Stomach smooth muscle (tissue), 2 donors: ENCODE measurements at regions not wholly inside any gene's neighbourhood (a gene's known extent, or its start where the extent isn't known, plus 50 kb on each side); places are given as distances from the start of the nearest gene placed in this dataset.

ENCODE experiments used
- H3K27ac ChIP-seq: one replicate; pipeline ENCODE4 v1.7.0; 2013; ENCODE audit warnings: mild to moderate bottlenecking, low read length, inconsistent platforms
- H3K27me3 ChIP-seq, 2 donors: one replicate each; pipeline ENCODE4 v1.7.0; 2013; ENCODE audit warnings: low read length in 2 of 2; ENCODE audit not compliant: insufficient read depth in 2 of 2, control insufficient read depth in 1 of 2
- H3K36me3 ChIP-seq, 2 donors: one replicate each; pipeline ENCODE4 v1.7.0; 2013; ENCODE audit warnings: low read length in 2 of 2; ENCODE audit not compliant: control insufficient read depth in 2 of 2, insufficient read depth in 2 of 2
- H3K4me1 ChIP-seq: one replicate; pipeline ENCODE4 v1.7.0; 2013; ENCODE audit warnings: low read length; ENCODE audit not compliant: control insufficient read depth, insufficient read depth
- H3K4me3 ChIP-seq, 2 donors: one replicate each; pipeline ENCODE4 v1.7.0; 2013; ENCODE audit warnings: low read length in 2 of 2
- H3K9ac ChIP-seq, 2 donors: one replicate each; pipeline ENCODE4 v1.7.0; 2013; ENCODE audit warnings: low read length in 2 of 2, mild to moderate bottlenecking in 1 of 2
- H3K9me3 ChIP-seq, 2 donors: one replicate each; pipeline ENCODE4 v1.7.0; 2013; ENCODE audit warnings: low read length in 2 of 2; ENCODE audit not compliant: control insufficient read depth in 2 of 2
- donor health status: healthy.
- donor health status: Pancreatic carcinoma.

- H3K27ac ChIP-seq, result no peak overlapping the region
- H3K4me3 ChIP-seq, result no peak overlapping the region
- no peaks in the 10 kb centered on the region for H3K9me3 ChIP-seq
- H3K36me3 ChIP-seq, result no peaks in the 10 kb centered on the region
- H3K4me1 ChIP-seq, result no peaks in the 10 kb centered on the region
- no peak overlapping the region for H3K9ac ChIP-seq
- no peaks in the 10 kb centered on the region for H3K27me3 ChIP-seq
Observed at GRCh38 chr2:53004413-53004812, 763.2 kb upstream of the CHAC2 start.

GRCh38 chr2:52995424-52995823 lies 772.2 kb upstream of the CHAC2 start:
- H3K9ac ChIP-seq, result no peak overlapping the region

GRCh38 chr2:52976143-52976949 lies 791.3 kb upstream of the CHAC2 start:
- no peaks in the 10 kb centered on the region for H3K36me3 ChIP-seq
- H3K4me3 ChIP-seq, result no peak overlapping the region
- H3K9me3 ChIP-seq, result no peaks in the 10 kb centered on the region
- H3K27ac ChIP-seq, result no peak overlapping the region
- no peaks in the 10 kb centered on the region for H3K27me3 ChIP-seq
- H3K9ac ChIP-seq, result no peak overlapping the region
- no peaks in the 10 kb centered on the region for H3K4me1 ChIP-seq

More at GRCh38 chr2:52995424-52995823, 772.2 kb upstream of the CHAC2 start:
- no peaks in the 10 kb centered on the region for H3K4me1 ChIP-seq
- no peak overlapping the region for H3K27ac ChIP-seq
- H3K36me3 ChIP-seq, result no peaks in the 10 kb centered on the region
- H3K9me3 ChIP-seq, result peaks cover 0 to 3% of the 10 kb centered on the region in 2 donors
- H3K4me3 ChIP-seq, result no peak overlapping the region
- no peaks in the 10 kb centered on the region for H3K27me3 ChIP-seq

GRCh38 chr2:52974127-52974526 lies 793.5 kb upstream of the CHAC2 start:
- no peak overlapping the region for H3K27ac ChIP-seq
- H3K27me3 ChIP-seq, result no peaks in the 10 kb centered on the region
- H3K4me3 ChIP-seq, result no peak overlapping the region
- H3K9ac ChIP-seq, result no peak overlapping the region
- no peaks in the 10 kb centered on the region for H3K9me3 ChIP-seq
- H3K4me1 ChIP-seq, result no peaks in the 10 kb centered on the region
- H3K36me3 ChIP-seq, result no peaks in the 10 kb centered on the region

- H3K27ac ChIP-seq, result no peak overlapping the region
- no peaks in the 10 kb centered on the region for H3K4me1 ChIP-seq
- H3K27me3 ChIP-seq, result no peaks in the 10 kb centered on the region
- no peak overlapping the region for H3K4me3 ChIP-seq
- H3K36me3 ChIP-seq, result no peaks in the 10 kb centered on the region
- H3K9ac ChIP-seq, result no peak overlapping the region
- H3K9me3 ChIP-seq, result no peaks in the 10 kb centered on the region
Observed at GRCh38 chr2:52970642-52971041, 797.0 kb upstream of the CHAC2 start.

GRCh38 chr2:52968043-52968442 lies 799.6 kb upstream of the CHAC2 start:
- H3K9ac ChIP-seq, result no peak overlapping the region
- H3K36me3 ChIP-seq, result no peaks in the 10 kb centered on the region
- H3K27me3 ChIP-seq, result no peaks in the 10 kb centered on the region
- no peaks in the 10 kb centered on the region for H3K4me1 ChIP-seq
- H3K27ac ChIP-seq, result no peak overlapping the region
- no peak overlapping the region for H3K4me3 ChIP-seq
- H3K9me3 ChIP-seq, result no peaks in the 10 kb centered on the region

- Histone ChIP-seq H3K4me1 (no peaks in the 10 kb centered on the region), H3K9ac (no peak overlapping the region), H3K27me3 (no peaks in the 10 kb centered on the region), H3K9me3 (no peaks in the 10 kb centered on the region), H3K4me3 (no peak overlapping the region), H3K27ac (no peak overlapping the region), H3K36me3 (no peaks in the 10 kb centered on the region)
Observed at GRCh38 chr2:52964916-52965530, 802.6 kb upstream of the CHAC2 start.

- no peaks in the 10 kb centered on the region for H3K36me3 ChIP-seq
- H3K27ac ChIP-seq, result no peak overlapping the region
- H3K4me3 ChIP-seq, result no peak overlapping the region
- H3K4me1 ChIP-seq, result no peaks in the 10 kb centered on the region
- no peak overlapping the region for H3K9ac ChIP-seq
- H3K9me3 ChIP-seq, result no peaks in the 10 kb centered on the region
- H3K27me3 ChIP-seq, result no peaks in the 10 kb centered on the region
Observed at GRCh38 chr2:52961403-52961802, 806.2 kb upstream of the CHAC2 start.

- Histone ChIP-seq H3K9ac (no peak overlapping the region), H3K9me3 (no peaks in the 10 kb centered on the region), H3K4me1 (no peaks in the 10 kb centered on the region), H3K27ac (no peak overlapping the region), H3K4me3 (no peak overlapping the region), H3K36me3 (no peaks in the 10 kb centered on the region), H3K27me3 (no peaks in the 10 kb centered on the region)
Observed at GRCh38 chr2:52960881-52961280, 806.7 kb upstream of the CHAC2 start.

- Histone ChIP-seq H3K9me3 (no peaks in the 10 kb centered on the region), H3K4me1 (no peaks in the 10 kb centered on the region), H3K4me3 (no peak overlapping the region), H3K9ac (no peak overlapping the region), H3K27me3 (no peaks in the 10 kb centered on the region), H3K27ac (no peak overlapping the region), H3K36me3 (no peaks in the 10 kb centered on the region)
Observed at GRCh38 chr2:52959801-52960200, 807.8 kb upstream of the CHAC2 start.

GRCh38 chr2:52956766-52957165 lies 810.8 kb upstream of the CHAC2 start:
- H3K4me3 ChIP-seq, result no peak overlapping the region
- H3K4me1 ChIP-seq, result no peaks in the 10 kb centered on the region
- no peaks in the 10 kb centered on the region for H3K36me3 ChIP-seq
- no peak overlapping the region for H3K27ac ChIP-seq
- no peaks in the 10 kb centered on the region for H3K27me3 ChIP-seq
- no peaks in the 10 kb centered on the region for H3K9me3 ChIP-seq
- H3K9ac ChIP-seq, result no peak overlapping the region
